ENCODE measurements at regions not wholly inside any gene's neighbourhood (a gene's known extent, or its start where the extent isn't known, plus 50 kb on each side); places are given as distances from the start of the nearest gene placed in this dataset.

- TF ChIP-seq SP3 (tag by site-specific recombination; IDR thresholded peaks at IDR 0.05) (peak; percentile 78), ZNF404 (tag by site-specific recombination; IDR thresholded peaks at IDR 0.05) (no peak)
These were observed 160.3 kb downstream of the C9orf50 start (continued) for GRCh38 chr9:129460323-129461261.

DNA sequence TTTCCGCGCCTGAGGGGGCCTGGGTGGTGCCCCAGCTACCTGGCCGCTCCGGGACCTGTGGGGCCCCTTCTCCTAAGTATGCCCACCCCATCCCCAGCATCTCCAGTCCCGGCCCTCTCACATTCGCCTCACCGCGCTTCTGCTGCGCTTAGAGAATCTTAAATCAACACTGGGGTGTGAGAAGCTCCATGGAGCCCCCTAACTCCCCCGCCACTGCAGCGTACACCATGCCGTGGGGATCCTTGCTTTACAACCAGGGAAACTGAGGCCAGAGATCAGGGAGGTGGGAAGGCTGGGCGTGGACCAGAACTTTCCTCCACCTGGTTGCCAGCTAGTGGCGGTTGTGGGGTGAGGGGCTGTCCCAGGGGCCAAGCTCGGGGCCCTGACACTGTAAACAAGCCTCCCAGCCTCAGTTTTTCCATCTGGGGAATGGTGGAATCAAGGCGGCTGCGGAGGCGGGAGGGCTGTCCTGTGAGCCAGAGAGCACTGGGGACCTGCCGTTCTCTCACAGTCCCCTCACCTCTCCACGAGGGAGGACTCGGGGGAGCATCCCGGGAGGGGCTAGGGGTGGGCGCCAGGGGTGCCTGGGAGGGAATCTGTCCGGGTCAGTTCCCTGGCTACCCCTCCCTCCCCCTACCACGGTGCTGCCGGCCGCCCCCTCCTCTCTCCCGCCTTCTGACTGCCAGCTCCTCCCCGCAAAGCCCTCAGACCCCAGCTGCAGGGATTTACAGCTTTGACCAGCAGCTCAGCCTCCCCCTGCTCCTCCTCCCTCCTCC, 161.2 kb downstream of the C9orf50 start:
- no peaks in the 10 kb centered on the region for H3K9me3 ChIP-seq (ENCODE audit: control insufficient read depth, insufficient read depth, low read depth, low read length)
- no peaks in the 10 kb centered on the region for H3K36me3 ChIP-seq (ENCODE audit: control insufficient read depth in 2 of 2, insufficient read depth in 1 of 2, low read length in 2 of 2)
- H3K27ac ChIP-seq (ENCODE audit: extremely low read depth, low read depth, low read length), result peak overlapping the region; percentile 44; the same call in 1 of the 2 replicates
- POLR2A ChIA-PET, result interaction anchor here (0.6 to 3.3 kb wide), 18 partner anchors 9 to 320 kb away, joined by 3 to 56 read pairs (median 5); partner anchors contain the start of gene IER5L
- CTCF ChIA-PET, result interaction anchor here (0.6 to 1.2 kb wide), 5 partner anchors 18 to 149 kb away, joined by 3 read pairs; no protein-coding TSS in a partner anchor
- H3K4me1 ChIP-seq (ENCODE audit: control insufficient read depth, insufficient read depth, low read length), result peaks cover 23% of the 10 kb centered on the region
- H3K4me3 ChIP-seq (ENCODE audit: low read depth, low read length), result no peak overlapping the region
- TF ChIP-seq ZNF658 (tag by site-specific recombination; IDR thresholded peaks at IDR 0.05) (no peak), ZNF629 (tag by site-specific recombination; IDR thresholded peaks at IDR 0.05) (no peak), EGR2 (tag by site-specific recombination; IDR thresholded peaks at IDR 0.05; ENCODE audit: low read depth) (no peak), ZNF571 (tag by site-specific recombination; IDR thresholded peaks at IDR 0.05) (no peak), OVOL3 (tag by site-specific recombination; IDR thresholded peaks at IDR 0.05) (no peak), ZBTB26 (tag by site-specific recombination; optimal IDR thresholded peaks at IDR 0.05) (peak; percentile 11), ZNF24 (tag by site-specific recombination; IDR thresholded peaks at IDR 0.05) (no peak), ZNF223 (tag by site-specific recombination; IDR thresholded peaks at IDR 0.05) (no peak), GFI1B (tag by site-specific recombination; IDR thresholded peaks at IDR 0.05) (0 out of 2 replicates have a peak, but pooled peaks have one; percentile 27), REST (tag by site-specific recombination; IDR thresholded peaks at IDR 0.05) (no peak), ZNF654 (tag by site-specific recombination; IDR thresholded peaks at IDR 0.05; ENCODE audit: low read depth) (no peak), ZNF211 (tag by site-specific recombination; IDR thresholded peaks at IDR 0.05; ENCODE audit: low read depth) (no peak), INSM2 (tag by site-specific recombination; IDR thresholded peaks at IDR 0.05) (no peak), ZBTB21 (tag by site-specific recombination; IDR thresholded peaks at IDR 0.05) (no peak), HOXA7 (CRISPR knock-in tag; IDR thresholded peaks at IDR 0.05; ENCODE audit: borderline replicate concordance) (no peak), ZNF558 (tag by site-specific recombination; IDR thresholded peaks at IDR 0.05) (no peak), ZNF660 (tag by site-specific recombination; IDR thresholded peaks at IDR 0.05) (no peak), ZNF341 (tag by site-specific recombination; IDR thresholded peaks at IDR 0.05; ENCODE audit: low read depth) (peak; percentile 80), ZNF266 (tag by site-specific recombination; IDR thresholded peaks at IDR 0.05; ENCODE audit: low read depth) (0 out of 2 replicates have a peak, but pooled peaks have one; percentile 10)
- TF ChIP-seq, protein P1, sequence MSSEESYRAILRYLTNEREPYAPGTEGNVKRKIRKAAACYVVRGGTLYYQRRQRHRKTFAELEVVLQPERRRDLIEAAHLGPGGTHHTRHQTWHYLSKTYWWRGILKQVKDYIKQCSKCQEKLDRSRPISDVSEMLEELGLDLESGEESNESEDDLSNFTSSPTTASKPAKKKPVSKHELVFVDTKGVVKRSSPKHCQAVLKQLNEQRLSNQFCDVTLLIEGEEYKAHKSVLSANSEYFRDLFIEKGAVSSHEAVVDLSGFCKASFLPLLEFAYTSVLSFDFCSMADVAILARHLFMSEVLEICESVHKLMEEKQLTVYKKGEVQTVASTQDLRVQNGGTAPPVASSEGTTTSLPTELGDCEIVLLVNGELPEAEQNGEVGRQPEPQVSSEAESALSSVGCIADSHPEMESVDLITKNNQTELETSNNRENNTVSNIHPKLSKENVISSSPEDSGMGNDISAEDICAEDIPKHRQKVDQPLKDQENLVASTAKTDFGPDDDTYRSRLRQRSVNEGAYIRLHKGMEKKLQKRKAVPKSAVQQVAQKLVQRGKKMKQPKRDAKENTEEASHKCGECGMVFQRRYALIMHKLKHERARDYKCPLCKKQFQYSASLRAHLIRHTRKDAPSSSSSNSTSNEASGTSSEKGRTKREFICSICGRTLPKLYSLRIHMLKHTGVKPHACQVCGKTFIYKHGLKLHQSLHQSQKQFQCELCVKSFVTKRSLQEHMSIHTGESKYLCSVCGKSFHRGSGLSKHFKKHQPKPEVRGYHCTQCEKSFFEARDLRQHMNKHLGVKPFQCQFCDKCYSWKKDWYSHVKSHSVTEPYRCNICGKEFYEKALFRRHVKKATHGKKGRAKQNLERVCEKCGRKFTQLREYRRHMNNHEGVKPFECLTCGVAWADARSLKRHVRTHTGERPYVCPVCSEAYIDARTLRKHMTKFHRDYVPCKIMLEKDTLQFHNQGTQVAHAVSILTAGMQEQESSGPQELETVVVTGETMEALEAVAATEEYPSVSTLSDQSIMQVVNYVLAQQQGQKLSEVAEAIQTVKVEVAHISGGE (tag by site-specific recombination; conservative IDR thresholded peaks at IDR 0.05; ENCODE audit: low read depth), result no peak
- TF ChIP-seq, protein P2, sequence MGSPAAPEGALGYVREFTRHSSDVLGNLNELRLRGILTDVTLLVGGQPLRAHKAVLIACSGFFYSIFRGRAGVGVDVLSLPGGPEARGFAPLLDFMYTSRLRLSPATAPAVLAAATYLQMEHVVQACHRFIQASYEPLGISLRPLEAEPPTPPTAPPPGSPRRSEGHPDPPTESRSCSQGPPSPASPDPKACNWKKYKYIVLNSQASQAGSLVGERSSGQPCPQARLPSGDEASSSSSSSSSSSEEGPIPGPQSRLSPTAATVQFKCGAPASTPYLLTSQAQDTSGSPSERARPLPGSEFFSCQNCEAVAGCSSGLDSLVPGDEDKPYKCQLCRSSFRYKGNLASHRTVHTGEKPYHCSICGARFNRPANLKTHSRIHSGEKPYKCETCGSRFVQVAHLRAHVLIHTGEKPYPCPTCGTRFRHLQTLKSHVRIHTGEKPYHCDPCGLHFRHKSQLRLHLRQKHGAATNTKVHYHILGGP (tag by site-specific recombination; IDR thresholded peaks at IDR 0.05), result no peak
